ENCODE measurements at regions not wholly inside any gene's neighbourhood (a gene's known extent, or its start where the extent isn't known, plus 50 kb on each side); places are given as distances from the start of the nearest gene placed in this dataset.

- no peak for DNase-seq
These were observed 525.1 kb downstream of the LMO7 start for GRCh38 chr13:76160961-76161925.

- no peak for DNase-seq
These were observed 524.4 kb downstream of the LMO7 start for GRCh38 chr13:76160506-76160905.

- DNase-seq, result no peak
These were observed 521.8 kb downstream of the LMO7 start for GRCh38 chr13:76157926-76158325.

GRCh38 chr13:76153239-76153638 is 517.1 kb downstream of the LMO7 start:
- no peak for DNase-seq

GRCh38 chr13:76148926-76149325 is 512.8 kb downstream of the LMO7 start:
- no peak for DNase-seq

GRCh38 chr13:76148374-76148773 is 512.2 kb downstream of the LMO7 start:
- no peak for DNase-seq

- DNase-seq, result no peak
These were observed 496.4 kb downstream of the LMO7 start for GRCh38 chr13:76132532-76132931.

GRCh38 chr13:76131551-76131950 is 495.4 kb downstream of the LMO7 start:
- no peak for DNase-seq

GRCh38 chr13:76129305-76130000 is 493.3 kb downstream of the LMO7 start:
- no peak for DNase-seq

- DNase-seq, result no peak
These were observed 491.8 kb downstream of the LMO7 start for GRCh38 chr13:76127922-76128321.

GRCh38 chr13:76123548-76123947 is 487.4 kb downstream of the LMO7 start:
- DNase-seq, result no peak

- DNase-seq, result no peak
These were observed 480.7 kb downstream of the LMO7 start for GRCh38 chr13:76116751-76117360.

- no peak for DNase-seq
These were observed 470.6 kb downstream of the LMO7 start for GRCh38 chr13:76106763-76107162.

- DNase-seq, result no peak
These were observed 458.5 kb downstream of the LMO7 start for GRCh38 chr13:76094645-76095044.

GRCh38 chr13:76091076-76091475 is 454.9 kb downstream of the LMO7 start:
- no peak for DNase-seq

GRCh38 chr13:76086729-76087128 is 450.6 kb downstream of the LMO7 start:
- no peak for DNase-seq

GRCh38 chr13:76067850-76068249 is 431.7 kb downstream of the LMO7 start:
- DNase-seq, result no peak

GRCh38 chr13:76053181-76053580 is 417.1 kb downstream of the LMO7 start:
- DNase-seq, result no peak

GRCh38 chr13:76049376-76049746 is 413.2 kb downstream of the LMO7 start:
- DNase-seq, result no peak

GRCh38 chr13:76048675-76049375 is 412.7 kb downstream of the LMO7 start:
- no peak for DNase-seq

- DNase-seq, result no peak
These were observed 412.0 kb downstream of the LMO7 start for GRCh38 chr13:76048131-76048530.

GRCh38 chr13:76043874-76044273 is 407.7 kb downstream of the LMO7 start:
- peak in 1 of 2 donors; percentile 8 for DNase-seq
